ENCODE measurements at regions not wholly inside any gene's neighbourhood (a gene's known extent, or its start where the extent isn't known, plus 50 kb on each side); places are given as distances from the start of the nearest gene placed in this dataset.

GRCh38 chr5:6188344-6188743 is 190.0 kb downstream of the MED10 start:
- H3K4me3 ChIP-seq (ENCODE audit: low read depth, low read length): no peak overlapping the region
- TF ChIP-seq CTCF (IDR thresholded peaks at IDR 0.05; ENCODE audit: insufficient read depth, low read depth, low read length): no peak
- DNase-seq (ENCODE audit: low read depth): no peak

GRCh38 chr5:6187501-6187900 is 190.8 kb downstream of the MED10 start:
- no peak for DNase-seq (ENCODE audit: low read depth)
- no peak for TF ChIP-seq CTCF (IDR thresholded peaks at IDR 0.05; ENCODE audit: insufficient read depth, low read depth, low read length)
- H3K4me3 ChIP-seq (ENCODE audit: low read depth, low read length): no peak overlapping the region

- TF ChIP-seq CTCF (IDR thresholded peaks at IDR 0.05; ENCODE audit: insufficient read depth, low read depth, low read length): no peak
- no peak for DNase-seq (ENCODE audit: low read depth)
These were observed 192.8 kb downstream of the MED10 start for GRCh38 chr5:6185574-6185973.

GRCh38 chr5:6184481-6184880 is 193.9 kb downstream of the MED10 start:
- H3K4me3 ChIP-seq (ENCODE audit: low read depth, low read length): no peak overlapping the region
- no peak for DNase-seq (ENCODE audit: low read depth)
- TF ChIP-seq CTCF (IDR thresholded peaks at IDR 0.05; ENCODE audit: insufficient read depth, low read depth, low read length): no peak

More at GRCh38 chr5:6185574-6185973, 192.8 kb downstream of the MED10 start:
- no peak overlapping the region for H3K4me3 ChIP-seq (ENCODE audit: low read depth, low read length)

GRCh38 chr5:6183391-6184390 is 194.7 kb downstream of the MED10 start:
- no peak overlapping the region for H3K4me3 ChIP-seq (ENCODE audit: low read depth, low read length)
- no peak for TF ChIP-seq CTCF (IDR thresholded peaks at IDR 0.05; ENCODE audit: insufficient read depth, low read depth, low read length)
- DNase-seq (ENCODE audit: low read depth): no peak

GRCh38 chr5:6182271-6182815 is 196.0 kb downstream of the MED10 start:
- H3K4me3 ChIP-seq (ENCODE audit: low read depth, low read length): no peak overlapping the region
- DNase-seq (ENCODE audit: low read depth): no peak
- TF ChIP-seq CTCF (IDR thresholded peaks at IDR 0.05; ENCODE audit: insufficient read depth, low read depth, low read length): no peak

All from fibroblast of villous mesenchyme (primary cell).